Activated T-helper 1 cell treated with anti-CD3 and anti-CD28 coated beads, Interleukin-12 subunit alpha, Interleukin-12 subunit beta, Interleukin-2, Interleukin-4 antibody, amounts not matched to agents 30 ng/mL and 10 ng/mL and 1 ng/mL, durations not matched to agents 14 hours and 24 hours and 36 hours (primary cell): ENCODE measurements at regions not wholly inside any gene's neighbourhood (a gene's known extent, or its start where the extent isn't known, plus 50 kb on each side); places are given as distances from the start of the nearest gene placed in this dataset.
"Not testable (repeated sequence)": the region's sequence is repeated elsewhere in the genome, so short reads cannot be mapped to it uniquely, and the experiment has no call there.

Source experiments
- DNase-seq: peaks from one replicate; pipeline ENCODE4 v3.0.0; 2021; ENCODE audit warnings: low spot score
- H3K27ac Mint-ChIP-seq: one replicate; pipeline ENCODE4 v1.8.0; 2021; ENCODE audit warnings: mild to moderate bottlenecking, mixed read lengths
- H3K27me3 Mint-ChIP-seq: one replicate; pipeline ENCODE4 v1.8.0; 2022; ENCODE audit warnings: mild to moderate bottlenecking, moderate library complexity, mixed read lengths; ENCODE audit not compliant: insufficient read depth
- H3K36me3 Mint-ChIP-seq: one replicate; pipeline ENCODE4 v1.8.0; 2021; ENCODE audit warnings: low read depth, mixed read lengths
- H3K4me1 Mint-ChIP-seq: one replicate; pipeline ENCODE4 v1.8.0; 2021; ENCODE audit warnings: low read depth, mixed read lengths
- H3K4me3 Mint-ChIP-seq: one replicate; pipeline ENCODE4 v1.8.0; 2021; ENCODE audit warnings: mild to moderate bottlenecking, moderate library complexity, mixed read lengths
- H3K9me3 Mint-ChIP-seq: one replicate; pipeline ENCODE4 v1.8.0; 2021; ENCODE audit warnings: mixed read lengths
- intact Hi-C: fragments of 100-400 bp; cut with micrococcal nuclease; formaldehyde crosslinking; loops from one replicate; pipeline ENCODE4 v1.15.1; 2024

GRCh38 chr1:83272484-83272883, 726.4 kb downstream of the TTLL7 start:
- intact Hi-C loops, H3K9me3 Mint-ChIP-seq, H3K4me1 Mint-ChIP-seq, H3K27me3 Mint-ChIP-seq, DNase-seq, H3K4me3 Mint-ChIP-seq, H3K27ac Mint-ChIP-seq, H3K36me3 Mint-ChIP-seq: not testable (repeated sequence)

GRCh38 chr1:83271834-83272233, 727.1 kb downstream of the TTLL7 start:
- H3K4me1 Mint-ChIP-seq, H3K27ac Mint-ChIP-seq, H3K36me3 Mint-ChIP-seq, DNase-seq, H3K9me3 Mint-ChIP-seq, intact Hi-C loops, H3K27me3 Mint-ChIP-seq, H3K4me3 Mint-ChIP-seq: not testable (repeated sequence)

DNA sequence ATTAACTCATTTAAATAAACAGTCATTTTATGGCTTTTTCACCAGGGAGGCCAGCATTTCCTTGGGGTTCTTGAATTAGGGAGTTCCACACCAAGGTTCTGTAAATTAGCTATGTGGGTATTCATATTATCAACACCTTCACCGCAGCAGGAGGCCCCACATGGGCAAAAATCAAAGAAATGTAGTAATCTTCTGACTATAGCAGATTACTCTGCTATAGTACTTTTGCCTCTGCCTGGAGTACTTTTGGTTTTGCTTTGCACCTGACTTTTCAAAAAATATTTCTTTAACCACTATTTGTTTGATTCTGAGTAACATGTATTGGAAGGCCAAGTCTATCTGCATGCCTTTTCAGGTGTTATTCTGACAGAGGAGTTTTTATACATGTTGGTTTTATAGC, 728.1 kb downstream of the TTLL7 start:
- not testable (repeated sequence) for H3K9me3 Mint-ChIP-seq

GRCh38 chr1:83263808-83264207, 735.1 kb downstream of the TTLL7 start:
- DNase-seq, intact Hi-C loops, H3K4me1 Mint-ChIP-seq, H3K27ac Mint-ChIP-seq, H3K27me3 Mint-ChIP-seq, H3K9me3 Mint-ChIP-seq, H3K36me3 Mint-ChIP-seq, H3K4me3 Mint-ChIP-seq: not testable (repeated sequence)

More for the DNA sequence above, 728.1 kb downstream of the TTLL7 start:
- H3K4me3 Mint-ChIP-seq, intact Hi-C loops, H3K27ac Mint-ChIP-seq, H3K36me3 Mint-ChIP-seq, H3K27me3 Mint-ChIP-seq, DNase-seq, H3K4me1 Mint-ChIP-seq: not testable (repeated sequence)

- H3K4me3 Mint-ChIP-seq, intact Hi-C loops: not testable (repeated sequence)
Observed at GRCh38 chr1:83251687-83252086, 747.2 kb downstream of the TTLL7 start.

DNA sequence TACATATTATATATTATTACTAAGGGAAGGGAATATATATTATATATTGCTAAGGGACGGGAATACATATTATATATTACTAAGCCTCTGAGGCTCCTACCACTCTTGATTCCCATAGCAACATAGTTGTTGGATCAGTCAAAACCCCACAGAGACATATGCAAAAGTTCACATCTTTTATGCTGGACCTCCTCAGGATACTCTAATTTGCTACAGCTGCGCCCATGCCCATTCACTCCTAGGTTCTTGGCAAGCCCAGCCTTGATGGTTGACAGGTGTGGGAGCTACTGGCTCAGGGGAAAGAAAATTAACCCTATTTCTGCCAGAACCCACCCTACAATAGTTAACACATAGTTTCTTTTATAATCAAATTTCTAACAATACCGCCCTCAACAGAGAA, 752.2 kb downstream of the TTLL7 start:
- H3K4me3 Mint-ChIP-seq, H3K27ac Mint-ChIP-seq, H3K36me3 Mint-ChIP-seq, intact Hi-C loops, H3K4me1 Mint-ChIP-seq, DNase-seq, H3K27me3 Mint-ChIP-seq: not testable (repeated sequence)
- peaks cover 15% of the 10 kb centered on the region for H3K9me3 Mint-ChIP-seq

More at GRCh38 chr1:83251687-83252086, 747.2 kb downstream of the TTLL7 start:
- not testable (repeated sequence) for H3K27ac Mint-ChIP-seq, H3K27me3 Mint-ChIP-seq, H3K9me3 Mint-ChIP-seq, H3K36me3 Mint-ChIP-seq, H3K4me1 Mint-ChIP-seq, DNase-seq

DNA sequence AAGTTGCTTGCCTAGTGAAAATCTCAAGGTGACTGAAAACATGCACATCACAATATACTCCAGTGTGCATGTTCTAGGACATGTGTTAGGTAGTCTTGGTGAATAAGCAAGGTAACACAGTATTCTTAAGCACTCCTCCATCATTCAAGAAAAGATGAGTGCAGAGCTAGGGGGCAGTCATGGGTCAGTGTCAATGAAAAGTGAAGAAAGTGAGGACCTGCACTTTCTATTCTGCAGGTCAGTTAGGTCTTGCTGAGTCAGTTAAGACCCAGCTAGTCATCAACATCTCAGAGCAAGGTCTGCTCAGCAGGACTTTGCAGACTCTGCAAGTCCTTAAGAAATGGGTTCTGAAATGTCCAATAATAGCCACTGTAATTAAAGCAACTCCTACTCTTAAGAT, 754.1 kb downstream of the TTLL7 start:
- H3K4me3 Mint-ChIP-seq, DNase-seq, H3K27ac Mint-ChIP-seq, H3K36me3 Mint-ChIP-seq, H3K4me1 Mint-ChIP-seq, H3K27me3 Mint-ChIP-seq, H3K9me3 Mint-ChIP-seq, intact Hi-C loops: not testable (repeated sequence)

DNA sequence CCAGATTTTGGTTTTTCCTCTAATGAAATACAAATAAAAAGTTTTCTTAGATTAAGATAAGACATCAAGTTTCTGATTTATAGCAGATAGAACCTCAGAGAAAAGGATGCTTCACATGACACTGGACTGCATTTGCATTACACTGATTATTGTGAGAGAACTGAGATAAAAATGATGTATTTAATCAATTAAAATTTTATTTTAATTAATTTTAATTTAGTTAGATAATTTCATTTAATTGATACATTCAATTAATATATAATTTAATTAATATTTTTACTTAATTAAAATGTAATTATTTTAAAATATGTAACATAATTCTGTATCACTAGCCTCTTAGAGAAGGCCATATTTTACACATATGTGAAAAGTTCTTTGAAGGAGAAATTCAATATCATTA, 759.4 kb downstream of the TTLL7 start:
- H3K9me3 Mint-ChIP-seq, H3K4me1 Mint-ChIP-seq, DNase-seq, H3K27me3 Mint-ChIP-seq, H3K36me3 Mint-ChIP-seq, intact Hi-C loops, H3K4me3 Mint-ChIP-seq, H3K27ac Mint-ChIP-seq: not testable (repeated sequence)

DNA sequence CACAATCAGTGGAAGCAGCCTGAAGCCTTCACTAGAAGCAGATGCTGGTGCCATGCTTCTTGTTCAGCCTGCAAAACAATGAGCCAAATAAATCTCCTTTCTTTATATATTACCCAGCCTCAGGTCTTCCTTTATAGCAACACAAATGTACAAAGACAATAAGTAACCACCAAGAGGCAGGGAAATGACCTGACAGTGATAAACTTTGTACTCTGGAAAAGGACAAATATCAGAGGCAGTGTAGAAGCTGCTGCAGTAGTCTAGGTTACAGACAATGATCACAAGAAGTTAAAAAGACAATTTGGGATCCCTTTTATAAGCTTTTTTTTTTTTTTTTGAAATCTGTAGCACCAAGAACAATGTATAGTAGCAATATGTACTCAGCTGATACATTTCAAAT, 760.3 kb downstream of the TTLL7 start:
- H3K4me1 Mint-ChIP-seq, H3K9me3 Mint-ChIP-seq, DNase-seq, H3K36me3 Mint-ChIP-seq, intact Hi-C loops, H3K27me3 Mint-ChIP-seq, H3K27ac Mint-ChIP-seq, H3K4me3 Mint-ChIP-seq: not testable (repeated sequence)

GRCh38 chr1:83219788-83220187, 779.1 kb downstream of the TTLL7 start:
- H3K27ac Mint-ChIP-seq, H3K36me3 Mint-ChIP-seq, DNase-seq, intact Hi-C loops, H3K4me1 Mint-ChIP-seq, H3K4me3 Mint-ChIP-seq, H3K9me3 Mint-ChIP-seq, H3K27me3 Mint-ChIP-seq: not testable (repeated sequence)

- H3K4me1 Mint-ChIP-seq, H3K9me3 Mint-ChIP-seq, intact Hi-C loops, H3K4me3 Mint-ChIP-seq, DNase-seq, H3K27ac Mint-ChIP-seq, H3K36me3 Mint-ChIP-seq, H3K27me3 Mint-ChIP-seq: not testable (repeated sequence)
Observed at GRCh38 chr1:83218036-83218716, 780.8 kb downstream of the TTLL7 start.

GRCh38 chr1:83214317-83214716, 784.6 kb downstream of the TTLL7 start:
- H3K36me3 Mint-ChIP-seq, H3K9me3 Mint-ChIP-seq, H3K4me3 Mint-ChIP-seq, H3K27ac Mint-ChIP-seq, DNase-seq, intact Hi-C loops, H3K4me1 Mint-ChIP-seq, H3K27me3 Mint-ChIP-seq: not testable (repeated sequence)

DNA sequence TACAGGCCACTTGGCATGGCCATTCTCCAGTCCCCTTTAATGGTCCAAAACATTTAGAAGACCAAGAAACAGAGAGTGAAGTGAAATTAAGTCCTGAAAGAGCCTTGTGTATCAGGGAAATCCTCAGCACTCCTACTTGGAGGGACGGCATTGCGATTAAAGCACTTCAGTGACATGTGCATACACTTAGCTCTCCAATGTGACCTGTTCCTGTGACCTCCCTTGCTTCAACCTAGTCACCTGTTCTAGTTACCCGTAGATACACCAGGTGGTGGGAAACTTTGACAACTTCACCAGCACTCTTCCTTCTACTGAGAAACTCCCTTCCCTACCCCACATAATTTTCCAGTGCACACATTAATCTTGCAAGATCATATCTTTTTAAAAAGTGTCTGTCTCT, 785.3 kb downstream of the TTLL7 start:
- H3K27ac Mint-ChIP-seq, H3K27me3 Mint-ChIP-seq, DNase-seq, intact Hi-C loops, H3K36me3 Mint-ChIP-seq, H3K4me3 Mint-ChIP-seq, H3K4me1 Mint-ChIP-seq, H3K9me3 Mint-ChIP-seq: not testable (repeated sequence)

GRCh38 chr1:83212033-83212432, 786.9 kb downstream of the TTLL7 start:
- H3K9me3 Mint-ChIP-seq, H3K27ac Mint-ChIP-seq, H3K4me1 Mint-ChIP-seq, DNase-seq, H3K27me3 Mint-ChIP-seq, H3K4me3 Mint-ChIP-seq, intact Hi-C loops, H3K36me3 Mint-ChIP-seq: not testable (repeated sequence)
